Stimulated activated naive CD8-positive, alpha-beta T cell treated with anti-CD3 and anti-CD28 coated beads, Interleukin-15, Interleukin-2, amounts not matched to agents 100 U/mL and 50 U/mL, for 24 hours (primary cell): ENCODE measurements at regions not wholly inside any gene's neighbourhood (a gene's known extent, or its start where the extent isn't known, plus 50 kb on each side); places are given as distances from the start of the nearest gene placed in this dataset.
"Not testable (repeated sequence)": the region's sequence is repeated elsewhere in the genome, so short reads cannot be mapped to it uniquely, and the experiment has no call there.

Experiments used
- ATAC-seq: fragments of 150-1000 bp; cut with Tn5 transposase; one replicate; pipeline ENCODE4 v1.10.0; 2021
- DNase-seq: peaks from one replicate; pipeline ENCODE4 v3.0.0; 2021

GRCh38 chr1:94769551-94769950, 50.6 kb upstream of the SLC44A3 start:
- DNase-seq: no peak
- no peak for ATAC-seq

- ATAC-seq (no peak), DNase-seq (no peak)
Measured at GRCh38 chr1:94768036-94768435, 52.1 kb upstream of the SLC44A3 start.

- ATAC-seq (no peak), DNase-seq (no peak)
Measured at GRCh38 chr1:94765958-94766357, 54.2 kb upstream of the SLC44A3 start.

GRCh38 chr1:94759188-94759587, 61.0 kb upstream of the SLC44A3 start:
- DNase-seq: no peak
- no peak for ATAC-seq

GRCh38 chr1:94757931-94758330, 62.2 kb upstream of the SLC44A3 start:
- ATAC-seq (no peak), DNase-seq (no peak)

- ATAC-seq: no peak
- DNase-seq: no peak
Measured at GRCh38 chr1:94755675-94756074, 64.5 kb upstream of the SLC44A3 start.

GRCh38 chr1:94755016-94755415, 65.1 kb upstream of the SLC44A3 start:
- DNase-seq, ATAC-seq: not testable (repeated sequence)

- DNase-seq: no peak
- no peak for ATAC-seq
Measured at GRCh38 chr1:94754570-94754969, 65.6 kb upstream of the SLC44A3 start.

- ATAC-seq (no peak), DNase-seq (no peak)
Measured at GRCh38 chr1:94754095-94754494, 66.1 kb upstream of the SLC44A3 start.

- ATAC-seq: no peak
Measured at GRCh38 chr1:94753171-94753972, 66.8 kb upstream of the SLC44A3 start.

GRCh38 chr1:94751483-94751882, 68.7 kb upstream of the SLC44A3 start:
- DNase-seq, ATAC-seq: not testable (repeated sequence)

More at GRCh38 chr1:94753171-94753972, 66.8 kb upstream of the SLC44A3 start:
- no peak for DNase-seq

GRCh38 chr1:94746635-94747525, 73.3 kb upstream of the SLC44A3 start:
- DNase-seq (no peak), ATAC-seq (no peak)

- ATAC-seq (no peak), DNase-seq (no peak)
Measured at GRCh38 chr1:94745742-94746141, 74.4 kb upstream of the SLC44A3 start.

- no peak for ATAC-seq
- DNase-seq: no peak
Measured at GRCh38 chr1:94743862-94744261, 76.3 kb upstream of the SLC44A3 start.

- no peak for ATAC-seq
- DNase-seq: no peak
Measured at GRCh38 chr1:94741996-94742395, 78.2 kb upstream of the SLC44A3 start.

- ATAC-seq (no peak), DNase-seq (no peak)
Measured at GRCh38 chr1:94741510-94741909, 78.6 kb upstream of the SLC44A3 start.

- DNase-seq: no peak
- ATAC-seq: no peak
Measured at GRCh38 chr1:94739521-94740061, 80.6 kb upstream of the SLC44A3 start.

- ATAC-seq: no peak
- no peak for DNase-seq
Measured at GRCh38 chr1:94738371-94738770, 81.8 kb upstream of the SLC44A3 start.

- no peak for DNase-seq
- ATAC-seq: no peak
Measured at GRCh38 chr1:94737124-94737998, 82.8 kb upstream of the SLC44A3 start.

GRCh38 chr1:94736549-94736948, 83.6 kb upstream of the SLC44A3 start:
- no peak for ATAC-seq
- no peak for DNase-seq

GRCh38 chr1:94736073-94736472, 84.1 kb upstream of the SLC44A3 start:
- DNase-seq: no peak
- no peak for ATAC-seq
